GM19239 (cell line): ENCODE measurements at regions not wholly inside any gene's neighbourhood (a gene's known extent, or its start where the extent isn't known, plus 50 kb on each side); places are given as distances from the start of the nearest gene placed in this dataset.

ENCODE experiments used
- DNase-seq: peaks from one replicate; pipeline ENCODE4 v3.0.0; 2011; ENCODE audit warnings: low spot score; ENCODE audit not compliant: insufficient read length
- FAIRE-seq: peaks from 2 replicates; lab custom pipeline; 2011; peaks lifted over from hg19 to GRCh38; lab: Jason Lieb, UNC

GRCh38 chr12:94091624-94092023 lies 56.8 kb upstream of the PLXNC1 start:
- DNase-seq = no peak
- no peak for FAIRE-seq

- DNase-seq (no peak), FAIRE-seq (no peak)
Measured at GRCh38 chr12:94092516-94093241, 55.7 kb upstream of the PLXNC1 start.

DNA sequence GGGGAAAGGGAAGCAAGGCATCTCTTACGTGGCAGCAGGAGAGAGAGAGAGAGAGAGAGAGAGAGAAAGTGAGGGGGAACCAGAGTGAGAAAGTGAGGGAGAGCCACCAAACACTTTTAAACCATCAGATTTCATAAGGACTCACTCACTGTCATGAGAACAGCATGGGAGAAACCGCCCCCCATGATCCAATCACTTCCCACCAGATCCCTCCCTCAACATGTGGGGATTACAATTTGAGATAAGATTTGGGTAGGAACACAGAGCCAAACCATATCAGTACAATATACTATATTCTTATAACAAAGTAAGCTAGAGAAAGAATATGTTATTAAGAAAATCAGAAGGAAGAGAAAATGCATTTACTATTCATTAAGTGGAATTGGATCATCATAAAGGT lies 53.7 kb upstream of the PLXNC1 start:
- DNase-seq = no peak
- no peak for FAIRE-seq

GRCh38 chr12:94095618-94096017 lies 52.8 kb upstream of the PLXNC1 start:
- DNase-seq (no peak), FAIRE-seq (no peak)

GRCh38 chr12:94098466-94098865 lies 49.9 kb upstream of the PLXNC1 start:
- no peak for DNase-seq
- FAIRE-seq = no peak
